Fibroblast of lung (primary cell): ENCODE measurements at regions not wholly inside any gene's neighbourhood (a gene's known extent, or its start where the extent isn't known, plus 50 kb on each side); places are given as distances from the start of the nearest gene placed in this dataset.
A peak's percentile ranks its signal among the peaks of the same experiment; 100 is the strongest.
"Not testable (repeated sequence)": the region's sequence is repeated elsewhere in the genome, so short reads cannot be mapped to it uniquely, and the experiment has no call there.

ENCODE experiments used
- DNase-seq, 2 donors: peaks; one replicate each; pipeline versions ENCODE4 v3.0.0 to v3.0.0-alpha.2; 2010; ENCODE audit warnings: low read depth in 2 of 2
- H2AFZ ChIP-seq: 2 replicates; pipeline ENCODE4 v1.5.1; 2012; ENCODE audit warnings: low read length, control low read depth, inconsistent platforms
- H3K27ac ChIP-seq: 2 replicates; pipeline ENCODE4 v1.5.1; 2011; ENCODE audit warnings: low read length, control low read depth; ENCODE audit not compliant: insufficient read depth
- H3K27me3 ChIP-seq: 2 replicates; pipeline ENCODE4 v1.5.1; 2011; ENCODE audit warnings: mild to moderate bottlenecking, low read length; ENCODE audit not compliant: control insufficient read depth, insufficient read depth
- H3K36me3 ChIP-seq: 2 replicates; pipeline ENCODE4 v1.5.1; 2011; ENCODE audit warnings: low read length; ENCODE audit not compliant: control insufficient read depth, insufficient read depth
- H3K4me1 ChIP-seq: 2 replicates; pipeline ENCODE4 v1.5.1; 2011; ENCODE audit warnings: low read length; ENCODE audit not compliant: control insufficient read depth, insufficient read depth; ENCODE audit errors: extremely low read depth
- H3K4me2 ChIP-seq: 2 replicates; pipeline ENCODE4 v1.5.1; 2011; ENCODE audit warnings: low read length, control low read depth; ENCODE audit not compliant: insufficient read depth; ENCODE audit errors: extremely low read depth
- H3K4me3 ChIP-seq, 4 experiments: fragments of 200-600 bp in 1 of 4; sonication (generic) in 1 of 4; replicated peaks in 1 of 4; 2 replicates each; pipeline ENCODE4 v1.5.1; 2011 to 2016; ENCODE audit warnings: low read length in 4 of 4, low read depth in 3 of 4, mild to moderate bottlenecking in 3 of 4, control low read depth in 2 of 4, inconsistent platforms in 1 of 4, mixed read lengths in 1 of 4; ENCODE audit not compliant: insufficient read depth in 1 of 4; ENCODE audit errors: control extremely low read depth in 1 of 4
- H3K79me2 ChIP-seq: 2 replicates; pipeline ENCODE4 v1.5.1; 2012; ENCODE audit warnings: mild to moderate bottlenecking, low read length, inconsistent platforms; ENCODE audit not compliant: control insufficient read depth, insufficient read depth
- H3K9ac ChIP-seq: 2 replicates; pipeline ENCODE4 v1.5.1; 2011; ENCODE audit warnings: mild to moderate bottlenecking, low read length, control low read depth; ENCODE audit not compliant: insufficient read depth
- H3K9me3 ChIP-seq: 2 replicates; pipeline ENCODE4 v1.5.1; 2012; ENCODE audit warnings: low read depth, low read length; ENCODE audit not compliant: control insufficient read depth, insufficient read depth
- H4K20me1 ChIP-seq: 2 replicates; pipeline ENCODE4 v1.5.1; 2011; ENCODE audit warnings: low read length; ENCODE audit not compliant: control insufficient read depth, insufficient read depth; ENCODE audit errors: extremely low read depth
- EZH2 ChIP-seq: IDR thresholded peaks from 2 replicates; pipeline ENCODE4 v1.5.1; 2012; ENCODE audit warnings: low read length, control low read depth, mild to moderate bottlenecking; ENCODE audit errors: missing control alignments
- TF ChIP-seq, protein P1 (sequence below), 2 donors: IDR thresholded peaks in 1 of 2; conservative IDR thresholded peaks in 1 of 2; 1 replicate in 1 of 2; 2 replicates in 1 of 2; pipeline ENCODE4 v1.5.1; 2011 to 2012; ENCODE audit warnings: low read length in 2 of 2, control low read depth in 1 of 2, inconsistent platforms in 1 of 2, low read depth in 1 of 2, mild to moderate bottlenecking in 1 of 2

GRCh38 chr5:125075567-125075966 lies 329.1 kb upstream of the ZNF608 start:
- H3K4me2 ChIP-seq = no peak overlapping the region
- H3K27ac ChIP-seq = no peak overlapping the region
- H3K36me3 ChIP-seq = no peaks in the 10 kb centered on the region
- no peak overlapping the region for H2AFZ ChIP-seq
- H3K79me2 ChIP-seq = no peaks in the 10 kb centered on the region
- DNase-seq = no peak
- no peaks in the 10 kb centered on the region for H3K4me1 ChIP-seq
- TF ChIP-seq EZH2 = no peak
- TF ChIP-seq, protein P1, sequence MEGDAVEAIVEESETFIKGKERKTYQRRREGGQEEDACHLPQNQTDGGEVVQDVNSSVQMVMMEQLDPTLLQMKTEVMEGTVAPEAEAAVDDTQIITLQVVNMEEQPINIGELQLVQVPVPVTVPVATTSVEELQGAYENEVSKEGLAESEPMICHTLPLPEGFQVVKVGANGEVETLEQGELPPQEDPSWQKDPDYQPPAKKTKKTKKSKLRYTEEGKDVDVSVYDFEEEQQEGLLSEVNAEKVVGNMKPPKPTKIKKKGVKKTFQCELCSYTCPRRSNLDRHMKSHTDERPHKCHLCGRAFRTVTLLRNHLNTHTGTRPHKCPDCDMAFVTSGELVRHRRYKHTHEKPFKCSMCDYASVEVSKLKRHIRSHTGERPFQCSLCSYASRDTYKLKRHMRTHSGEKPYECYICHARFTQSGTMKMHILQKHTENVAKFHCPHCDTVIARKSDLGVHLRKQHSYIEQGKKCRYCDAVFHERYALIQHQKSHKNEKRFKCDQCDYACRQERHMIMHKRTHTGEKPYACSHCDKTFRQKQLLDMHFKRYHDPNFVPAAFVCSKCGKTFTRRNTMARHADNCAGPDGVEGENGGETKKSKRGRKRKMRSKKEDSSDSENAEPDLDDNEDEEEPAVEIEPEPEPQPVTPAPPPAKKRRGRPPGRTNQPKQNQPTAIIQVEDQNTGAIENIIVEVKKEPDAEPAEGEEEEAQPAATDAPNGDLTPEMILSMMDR (conservative IDR thresholded peaks at IDR 0.05 in 1 of 2, IDR thresholded peaks at IDR 0.05 in 1 of 2; ENCODE audit: low read depth in 1 of 2, low read length in 2 of 2) = no peak
- H3K27me3 ChIP-seq = no peaks in the 10 kb centered on the region
- no peak overlapping the region for H3K9ac ChIP-seq
- H3K4me3 ChIP-seq = no peak overlapping the region
- H3K9me3 ChIP-seq = no peaks in the 10 kb centered on the region
- H4K20me1 ChIP-seq = no peaks in the 10 kb centered on the region

GRCh38 chr5:125079028-125079427 lies 332.6 kb upstream of the ZNF608 start:
- H3K36me3 ChIP-seq, H3K79me2 ChIP-seq, H3K9ac ChIP-seq, H3K4me1 ChIP-seq, H3K27ac ChIP-seq, DNase-seq, H3K4me3 ChIP-seq, H3K4me2 ChIP-seq, H3K27me3 ChIP-seq, H4K20me1 ChIP-seq, H2AFZ ChIP-seq, H3K9me3 ChIP-seq: not testable (repeated sequence)

DNA sequence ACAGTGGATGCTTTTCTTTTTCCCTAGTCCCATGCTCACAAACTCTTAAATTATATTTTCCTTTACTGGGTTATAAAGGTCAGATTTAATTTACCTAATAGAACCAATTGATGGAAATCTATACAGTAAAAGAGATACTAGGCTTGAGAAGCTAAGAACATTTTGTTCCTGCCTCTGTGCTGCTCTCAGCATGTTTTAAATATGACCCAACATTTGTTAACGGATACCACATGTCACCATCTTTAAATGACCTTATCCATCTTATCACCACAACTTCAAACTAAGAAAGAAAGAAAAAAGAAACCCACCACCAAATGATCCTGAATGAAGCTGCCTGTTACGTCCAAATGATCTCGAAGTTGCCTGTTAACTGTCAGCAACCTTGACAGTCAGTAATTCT lies 334.7 kb upstream of the ZNF608 start:
- Histone ChIP-seq H4K20me1 (no peaks in the 10 kb centered on the region), H3K27ac (no peak overlapping the region), H3K27me3 (no peaks in the 10 kb centered on the region), H3K4me1 (peaks cover 2% of the 10 kb centered on the region), H3K9ac (no peak overlapping the region), H3K36me3 (no peaks in the 10 kb centered on the region), H3K4me3 (no peak overlapping the region), H3K9me3 (no peaks in the 10 kb centered on the region), H2AFZ (no peak overlapping the region), H3K4me2 (no peak overlapping the region), H3K79me2 (no peaks in the 10 kb centered on the region)
- no peak for TF ChIP-seq EZH2
- TF ChIP-seq, protein P1 (conservative IDR thresholded peaks at IDR 0.05 in 1 of 2, IDR thresholded peaks at IDR 0.05 in 1 of 2; ENCODE audit: low read depth in 1 of 2, low read length in 2 of 2) = no peak
- no peak for DNase-seq

DNA sequence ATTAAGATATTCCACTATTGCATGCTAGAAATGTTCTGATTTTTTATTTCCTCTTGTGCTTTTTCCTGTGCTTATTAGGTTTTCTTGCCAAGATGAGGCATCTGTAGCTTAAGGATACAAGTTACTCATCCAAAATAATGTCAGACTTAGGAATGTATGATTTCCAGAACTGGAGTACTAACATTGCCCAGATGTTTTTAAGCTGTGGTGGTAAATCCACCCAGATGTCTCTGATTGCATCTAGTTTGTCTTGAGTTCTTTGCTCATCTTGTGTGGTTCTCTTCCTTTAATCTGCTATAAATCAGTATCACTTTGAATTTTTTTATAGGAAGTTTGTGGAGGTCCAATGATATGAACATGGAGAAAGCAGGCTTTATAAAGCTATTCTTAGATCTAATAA lies 337.5 kb upstream of the ZNF608 start:
- peaks cover 2% of the 10 kb centered on the region for H3K4me1 ChIP-seq
- H3K4me2 ChIP-seq = no peak overlapping the region
- no peak overlapping the region for H3K9ac ChIP-seq
- H4K20me1 ChIP-seq = no peaks in the 10 kb centered on the region
- H3K4me3 ChIP-seq = no peak overlapping the region
- no peak overlapping the region for H3K27ac ChIP-seq
- H3K27me3 ChIP-seq = no peaks in the 10 kb centered on the region
- peak; percentile 86 to 88 for DNase-seq
- TF ChIP-seq EZH2 = no peak
- TF ChIP-seq, protein P1 (conservative IDR thresholded peaks at IDR 0.05 in 1 of 2, IDR thresholded peaks at IDR 0.05 in 1 of 2; ENCODE audit: low read depth in 1 of 2, low read length in 2 of 2) = no peak
- no peaks in the 10 kb centered on the region for H3K79me2 ChIP-seq
- no peaks in the 10 kb centered on the region for H3K9me3 ChIP-seq
- H3K36me3 ChIP-seq = no peaks in the 10 kb centered on the region
- no peak overlapping the region for H2AFZ ChIP-seq
